Karpas-422 (cell line): ENCODE measurements at regions not wholly inside any gene's neighbourhood (a gene's known extent, or its start where the extent isn't known, plus 50 kb on each side); places are given as distances from the start of the nearest gene placed in this dataset.

Source experiments
- DNase-seq: peaks from one replicate; pipeline ENCODE4 v3.0.0-alpha.2; 2015
- H2AFZ ChIP-seq: fragments of 200-600 bp; sonication (generic); 2 replicates; pipeline ENCODE4 v1.6.1; 2014; ENCODE audit warnings: antibody characterized with exemption, low read length, mixed read lengths
- H3K27ac ChIP-seq: fragments of 200-600 bp; sonication (generic); 2 replicates; pipeline ENCODE4 v1.5.1; 2014; ENCODE audit warnings: mild to moderate bottlenecking, low read length, moderate library complexity
- H3K27me3 ChIP-seq: fragments of 200-600 bp; sonication (generic); 2 replicates; pipeline ENCODE4 v1.6.1; 2014; ENCODE audit warnings: low read length, mixed read lengths
- H3K36me3 ChIP-seq: fragments of 200-600 bp; sonication (generic); 2 replicates; pipeline ENCODE4 v1.6.1; 2014; ENCODE audit warnings: low read length, mixed read lengths; ENCODE audit not compliant: insufficient read depth
- H3K4me1 ChIP-seq: fragments of 200-600 bp; sonication (generic); 2 replicates; pipeline ENCODE4 v1.6.1; 2014; ENCODE audit warnings: mild to moderate bottlenecking, low read length, mixed read lengths
- H3K4me2 ChIP-seq: fragments of 200-600 bp; sonication (generic); 2 replicates; pipeline ENCODE4 v1.6.1; 2014; ENCODE audit warnings: low read length, low read depth, mild to moderate bottlenecking; ENCODE audit not compliant: poor library complexity, severe bottlenecking
- H3K4me3 ChIP-seq: fragments of 200-600 bp; sonication (generic); 2 replicates; pipeline ENCODE4 v1.5.1; 2014; ENCODE audit warnings: mild to moderate bottlenecking, antibody characterized with exemption, low read length, mixed read lengths
- H3K79me2 ChIP-seq: fragments of 200-600 bp; sonication (generic); 2 replicates; pipeline ENCODE4 v1.6.1; 2014; ENCODE audit warnings: mild to moderate bottlenecking, low read length, mixed read lengths
- H3K9ac ChIP-seq: fragments of 200-600 bp; sonication (generic); 2 replicates; pipeline ENCODE4 v1.6.0; 2014; ENCODE audit warnings: low read length
- H3K9me2 ChIP-seq: fragments of 200-600 bp; sonication (generic), shearing (Covaris generic); replicated peaks from 2 replicates; pipeline ENCODE4 v1.6.0; 2014; ENCODE audit warnings: mild to moderate bottlenecking, low read length, moderate library complexity; ENCODE audit not compliant: insufficient read depth
- H3K9me3 ChIP-seq: fragments of 300-700, 200-600 bp; sonication (generic); 2 replicates; pipeline ENCODE4 v1.6.1; 2014; ENCODE audit warnings: low read length, mixed read lengths
- H4K20me1 ChIP-seq: fragments of 200-600 bp; sonication (generic); 2 replicates; pipeline ENCODE4 v1.6.1; 2014; ENCODE audit warnings: mild to moderate bottlenecking, antibody characterized with exemption, low read length, low read depth; ENCODE audit not compliant: insufficient read depth

DNA sequence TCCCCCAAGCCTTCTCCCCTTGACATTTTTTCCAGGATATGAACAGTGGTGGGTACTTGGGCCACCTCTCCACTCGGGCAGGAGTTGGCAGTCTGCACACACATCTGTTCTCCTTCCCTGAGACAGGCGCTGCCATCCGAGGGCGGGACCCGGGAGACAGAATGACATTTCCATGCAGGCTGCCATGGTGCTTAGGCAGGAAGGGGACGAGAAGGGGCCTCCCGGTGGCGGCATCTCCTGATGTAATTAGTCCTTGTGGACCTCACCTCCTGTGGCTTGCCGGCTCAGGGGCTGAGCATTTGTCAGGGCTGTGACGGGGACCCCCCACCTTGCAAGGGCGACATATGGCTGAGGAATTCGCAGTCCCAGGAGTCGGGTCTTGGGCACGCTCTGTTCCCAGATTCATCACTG lies 197.2 kb downstream of the FOXL1 start:
- no peak overlapping the region for H3K4me3 ChIP-seq
- DNase-seq, result no peak
- no peak overlapping the region for H2AFZ ChIP-seq
- no peaks in the 10 kb centered on the region for H3K9me3 ChIP-seq
- H4K20me1 ChIP-seq, result no peaks in the 10 kb centered on the region
- no peak overlapping the region for H3K27ac ChIP-seq
- H3K4me1 ChIP-seq, result no peaks in the 10 kb centered on the region
- no peaks in the 10 kb centered on the region for H3K27me3 ChIP-seq
- no peaks in the 10 kb centered on the region for H3K36me3 ChIP-seq
- no peaks in the 10 kb centered on the region for H3K79me2 ChIP-seq
- no peak overlapping the region for H3K9ac ChIP-seq
- no peak overlapping the region for H3K4me2 ChIP-seq
- no peaks in the 10 kb centered on the region for H3K9me2 ChIP-seq

DNA sequence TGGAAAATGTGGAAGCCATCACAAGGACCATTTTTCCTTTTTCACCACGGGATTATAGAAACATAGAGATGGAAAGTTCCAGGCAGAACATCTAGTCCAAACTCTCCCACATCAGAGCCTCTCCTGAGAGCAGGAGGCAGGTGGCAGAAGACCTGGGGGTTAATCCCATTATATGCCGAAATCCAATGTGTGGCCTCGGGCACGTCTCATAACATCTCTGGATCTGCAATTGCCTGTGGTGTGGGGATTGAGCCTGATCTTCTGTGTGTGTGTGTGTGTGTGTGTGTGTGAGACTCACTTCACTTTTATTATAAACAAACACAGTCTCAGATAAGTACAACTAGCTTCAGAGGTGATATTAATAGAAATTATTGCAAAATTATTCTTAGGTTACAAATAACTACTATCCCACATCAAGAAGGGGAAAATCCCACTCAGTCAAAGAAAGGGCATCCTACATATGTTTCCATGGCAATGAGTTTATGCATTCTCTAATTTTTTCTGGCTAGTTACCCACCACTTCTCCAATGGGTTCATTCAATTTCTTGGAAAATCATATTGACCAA lies 199.1 kb downstream of the FOXL1 start:
- Histone ChIP-seq H4K20me1 (no peaks in the 10 kb centered on the region), H3K27me3 (no peaks in the 10 kb centered on the region), H3K79me2 (no peaks in the 10 kb centered on the region), H3K4me1 (no peaks in the 10 kb centered on the region), H2AFZ (no peak overlapping the region), H3K4me2 (no peak overlapping the region), H3K9ac (no peak overlapping the region), H3K9me3 (no peaks in the 10 kb centered on the region), H3K9me2 (no peaks in the 10 kb centered on the region), H3K27ac (no peak overlapping the region), H3K36me3 (no peaks in the 10 kb centered on the region), H3K4me3 (no peak overlapping the region)
- DNase-seq, result no peak

GRCh38 chr16:86778108-86778745 lies 199.9 kb downstream of the FOXL1 start:
- no peak overlapping the region for H3K4me3 ChIP-seq
- H3K27me3 ChIP-seq, result no peaks in the 10 kb centered on the region
- no peak overlapping the region for H3K27ac ChIP-seq
- H3K4me2 ChIP-seq, result no peak overlapping the region
- no peak for DNase-seq
- no peak overlapping the region for H2AFZ ChIP-seq
- H3K4me1 ChIP-seq, result no peaks in the 10 kb centered on the region
- no peaks in the 10 kb centered on the region for H3K79me2 ChIP-seq
- H3K9me2 ChIP-seq, result no peaks in the 10 kb centered on the region
- H3K36me3 ChIP-seq, result no peaks in the 10 kb centered on the region
- H3K9me3 ChIP-seq, result no peaks in the 10 kb centered on the region
- H3K9ac ChIP-seq, result no peak overlapping the region
- no peaks in the 10 kb centered on the region for H4K20me1 ChIP-seq

GRCh38 chr16:86778978-86779377 lies 200.6 kb downstream of the FOXL1 start:
- H3K79me2 ChIP-seq, result no peaks in the 10 kb centered on the region
- no peaks in the 10 kb centered on the region for H3K27me3 ChIP-seq
- H3K4me1 ChIP-seq, result no peaks in the 10 kb centered on the region
- no peak overlapping the region for H2AFZ ChIP-seq
- no peaks in the 10 kb centered on the region for H4K20me1 ChIP-seq
- no peak overlapping the region for H3K4me2 ChIP-seq
- no peak overlapping the region for H3K27ac ChIP-seq
- H3K4me3 ChIP-seq, result no peak overlapping the region
- no peaks in the 10 kb centered on the region for H3K9me3 ChIP-seq
- no peaks in the 10 kb centered on the region for H3K9me2 ChIP-seq
- no peaks in the 10 kb centered on the region for H3K36me3 ChIP-seq
- DNase-seq, result no peak
- H3K9ac ChIP-seq, result no peak overlapping the region

- no peaks in the 10 kb centered on the region for H3K27me3 ChIP-seq
- no peaks in the 10 kb centered on the region for H3K4me1 ChIP-seq
- no peak overlapping the region for H3K27ac ChIP-seq
- H3K79me2 ChIP-seq, result no peaks in the 10 kb centered on the region
- no peaks in the 10 kb centered on the region for H3K36me3 ChIP-seq
- no peak overlapping the region for H3K9ac ChIP-seq
- DNase-seq, result no peak
- H3K4me2 ChIP-seq, result no peak overlapping the region
- H3K9me3 ChIP-seq, result no peaks in the 10 kb centered on the region
- no peaks in the 10 kb centered on the region for H3K9me2 ChIP-seq
- no peaks in the 10 kb centered on the region for H4K20me1 ChIP-seq
- H3K4me3 ChIP-seq, result no peak overlapping the region
- H2AFZ ChIP-seq, result no peak overlapping the region
Observed at GRCh38 chr16:86781046-86781445, 202.7 kb downstream of the FOXL1 start.

DNA sequence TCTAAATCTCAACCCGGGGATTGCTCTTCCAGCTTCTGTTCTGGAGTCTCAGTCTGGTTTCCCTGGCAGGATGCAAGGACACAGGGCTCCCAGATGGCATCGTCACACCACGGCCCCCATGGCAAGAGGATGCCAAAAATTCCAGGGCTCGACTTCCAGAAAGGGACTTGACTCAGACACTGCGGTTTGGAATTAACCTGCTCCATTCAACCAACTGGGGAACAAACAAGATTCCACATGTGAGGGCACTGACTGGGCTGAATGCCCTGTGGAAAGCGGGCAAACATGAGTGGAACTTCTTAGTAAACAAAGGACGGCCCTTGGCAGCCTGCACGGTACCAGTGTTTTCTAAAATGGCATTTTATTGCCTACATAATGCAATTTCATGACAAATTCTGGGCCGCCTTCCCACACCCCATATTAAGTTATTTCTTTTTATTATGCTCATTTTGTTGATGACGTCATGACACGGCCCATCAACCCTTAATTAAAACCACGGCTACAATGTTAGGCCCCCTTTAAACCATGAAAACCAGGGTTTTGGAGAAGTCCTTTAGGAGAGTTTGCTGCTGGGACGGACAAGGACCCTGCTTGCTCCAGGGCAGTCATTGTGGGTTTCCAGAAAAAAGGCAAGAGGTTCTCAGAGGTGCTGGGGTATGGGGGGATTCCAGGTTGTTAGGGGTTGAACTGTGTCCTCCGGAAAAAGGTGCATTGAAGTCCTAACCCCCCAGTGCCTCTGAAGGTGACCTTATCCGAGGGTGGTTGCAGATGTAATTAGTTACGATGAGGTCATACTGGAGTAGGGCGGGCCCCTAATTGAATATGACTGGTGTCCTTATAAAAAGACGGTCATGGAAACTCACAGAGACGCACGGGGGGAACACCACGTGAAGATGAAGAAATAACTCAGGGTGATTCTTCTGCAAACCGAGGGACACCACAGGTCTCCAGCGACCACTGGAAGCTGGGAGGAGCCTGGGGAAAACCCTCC lies 205.6 kb downstream of the FOXL1 start:
- no peaks in the 10 kb centered on the region for H3K79me2 ChIP-seq
- no peaks in the 10 kb centered on the region for H3K4me1 ChIP-seq
- H3K4me3 ChIP-seq, result no peak overlapping the region
- H3K9me3 ChIP-seq, result no peaks in the 10 kb centered on the region
- H3K27me3 ChIP-seq, result no peaks in the 10 kb centered on the region
- H3K4me2 ChIP-seq, result no peak overlapping the region
- H3K27ac ChIP-seq, result no peak overlapping the region
- no peak for DNase-seq
- H3K9ac ChIP-seq, result no peak overlapping the region
- no peak overlapping the region for H2AFZ ChIP-seq
- H3K9me2 ChIP-seq, result no peaks in the 10 kb centered on the region
- no peaks in the 10 kb centered on the region for H3K36me3 ChIP-seq
- H4K20me1 ChIP-seq, result no peaks in the 10 kb centered on the region

GRCh38 chr16:86786338-86786737 lies 208.0 kb downstream of the FOXL1 start:
- Histone ChIP-seq H4K20me1 (no peaks in the 10 kb centered on the region), H3K9me2 (no peaks in the 10 kb centered on the region), H3K27ac (no peak overlapping the region), H3K36me3 (no peaks in the 10 kb centered on the region), H3K4me1 (no peaks in the 10 kb centered on the region), H2AFZ (no peak overlapping the region), H3K9me3 (no peaks in the 10 kb centered on the region), H3K9ac (no peak overlapping the region), H3K4me3 (no peak overlapping the region), H3K4me2 (no peak overlapping the region), H3K79me2 (no peaks in the 10 kb centered on the region), H3K27me3 (no peaks in the 10 kb centered on the region)
- no peak for DNase-seq

DNA sequence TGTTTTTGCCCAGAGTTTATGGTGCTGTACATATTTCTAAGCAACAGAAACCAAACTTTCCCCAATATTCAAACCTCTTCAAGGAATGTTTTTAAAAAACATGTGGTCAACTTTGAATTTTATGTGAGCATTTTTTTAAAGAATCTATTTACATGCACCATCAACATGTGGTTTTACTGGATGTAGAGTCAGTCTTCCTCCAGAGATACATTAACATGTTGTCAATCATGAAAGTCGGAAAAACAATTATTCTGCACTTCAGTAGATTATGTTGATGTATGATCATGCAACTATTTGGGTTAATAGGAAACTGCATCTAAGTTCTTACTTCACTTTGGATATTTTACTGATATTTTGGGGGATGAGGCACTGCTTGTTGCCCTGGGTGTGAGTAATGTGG lies 208.6 kb downstream of the FOXL1 start:
- H3K9me3 ChIP-seq, result no peaks in the 10 kb centered on the region
- H4K20me1 ChIP-seq, result no peaks in the 10 kb centered on the region
- no peaks in the 10 kb centered on the region for H3K36me3 ChIP-seq
- no peak overlapping the region for H2AFZ ChIP-seq
- H3K9ac ChIP-seq, result no peak overlapping the region
- H3K27me3 ChIP-seq, result no peaks in the 10 kb centered on the region
- no peak overlapping the region for H3K27ac ChIP-seq
- H3K79me2 ChIP-seq, result no peaks in the 10 kb centered on the region
- H3K9me2 ChIP-seq, result no peaks in the 10 kb centered on the region
- H3K4me1 ChIP-seq, result no peaks in the 10 kb centered on the region
- no peak overlapping the region for H3K4me3 ChIP-seq
- no peak for DNase-seq
- no peak overlapping the region for H3K4me2 ChIP-seq
